ENCODE measurements at regions not wholly inside any gene's neighbourhood (a gene's known extent, or its start where the extent isn't known, plus 50 kb on each side); places are given as distances from the start of the nearest gene placed in this dataset.

- no peak for DNase-seq
- no peak overlapping the region for H2AFZ ChIP-seq
- no peaks in the 10 kb centered on the region for H3F3A ChIP-seq (ENCODE audit: insufficient read depth)
- peaks cover 17% of the 10 kb centered on the region; the same call in 1 of the 2 replicates for H3K4me1 ChIP-seq (ENCODE audit: insufficient read depth)
- H3K9me3 ChIP-seq (ENCODE audit: low read depth) = no peaks in the 10 kb centered on the region
- H3K9me2 ChIP-seq (ENCODE audit: insufficient read depth) = no peaks in the 10 kb centered on the region
- H4K20me1 ChIP-seq (ENCODE audit: insufficient read depth) = no peaks in the 10 kb centered on the region
- no peak overlapping the region for H3K4me2 ChIP-seq (ENCODE audit: unreplicated experiment)
- H3K9ac ChIP-seq = no peak overlapping the region
- H3K79me2 ChIP-seq (ENCODE audit: insufficient read depth) = no peaks in the 10 kb centered on the region; the same call in 1 of the 2 replicates
- H3K27me3 ChIP-seq (replicated peaks; ENCODE audit: insufficient read depth) = no peaks in the 10 kb centered on the region
- in situ Hi-C loops (cut with MboI) = loop anchor here (25.0 kb wide), 1 partner anchor 589 kb away; no protein-coding TSS in a partner anchor
- 95 to 97% methylated on average over 3 of the region's 3 CpGs for WGBS, 2 experiments (ENCODE audit: low coverage in 1 of 2, low lambda C conversion rate in 2 of 2, missing lambda C conversion rate in 2 of 2)
- no peak overlapping the region for H3K4me3 ChIP-seq
- no peak for TF ChIP-seq EZH2 (IDR thresholded peaks at IDR 0.05; ENCODE audit: insufficient read depth, poor library complexity, severe bottlenecking)
- TF ChIP-seq EZH2phosphoT487 (IDR thresholded peaks at IDR 0.05; ENCODE audit: insufficient read depth, low read depth) = no peak
- H3K36me3 ChIP-seq (ENCODE audit: low read depth) = no peaks in the 10 kb centered on the region
- no peak overlapping the region for H3K27ac ChIP-seq
These were observed 52.2 kb upstream of the RIOK3 start for GRCh38 chr18:23400918-23401317.

GRCh38 chr18:23401400-23402347 is 51.4 kb upstream of the RIOK3 start:
- no peaks in the 10 kb centered on the region; the same call in 1 of the 2 replicates for H3K79me2 ChIP-seq (ENCODE audit: insufficient read depth)
- in situ Hi-C loops (cut with MboI) = loop anchor here (25.0 kb wide), 1 partner anchor 589 kb away; no protein-coding TSS in a partner anchor
- H4K20me1 ChIP-seq (ENCODE audit: insufficient read depth) = no peaks in the 10 kb centered on the region
- H3K9me3 ChIP-seq (ENCODE audit: low read depth) = no peaks in the 10 kb centered on the region
- no peaks in the 10 kb centered on the region for H3K36me3 ChIP-seq (ENCODE audit: low read depth)
- no peak overlapping the region for H2AFZ ChIP-seq
- no peak for DNase-seq
- no peak overlapping the region for H3K4me2 ChIP-seq (ENCODE audit: unreplicated experiment)
- H3K9me2 ChIP-seq (ENCODE audit: insufficient read depth) = no peaks in the 10 kb centered on the region
- WGBS, 2 experiments (ENCODE audit: low coverage in 1 of 2, low lambda C conversion rate in 2 of 2, missing lambda C conversion rate in 2 of 2) = 78 to 85% methylated on average over 10 of the region's 10 CpGs
- no peaks in the 10 kb centered on the region for H3F3A ChIP-seq (ENCODE audit: insufficient read depth)
- H3K4me3 ChIP-seq = no peak overlapping the region
- no peaks in the 10 kb centered on the region for H3K27me3 ChIP-seq (replicated peaks; ENCODE audit: insufficient read depth)
- H3K9ac ChIP-seq = no peak overlapping the region
- peaks cover 22% of the 10 kb centered on the region; the same call in 1 of the 2 replicates for H3K4me1 ChIP-seq (ENCODE audit: insufficient read depth)
- H3K27ac ChIP-seq = no peak overlapping the region
- TF ChIP-seq EZH2phosphoT487 (IDR thresholded peaks at IDR 0.05; ENCODE audit: insufficient read depth, low read depth) (no peak), EZH2 (IDR thresholded peaks at IDR 0.05; ENCODE audit: insufficient read depth, poor library complexity, severe bottlenecking) (no peak)
